Thyroid gland (tissue), 4 donors: ENCODE measurements at regions not wholly inside any gene's neighbourhood (a gene's known extent, or its start where the extent isn't known, plus 50 kb on each side); places are given as distances from the start of the nearest gene placed in this dataset.

ENCODE experiments used
- CTCF ChIP-seq, 6 experiments: fragments of 200-600 bp in 3 of 6; fragments of 450-650 bp in 3 of 6; sonication (generic) in 3 of 6; IDR thresholded peaks; one replicate each; pipeline ENCODE4 v1.5.1; 2016 to 2019; ENCODE audit warnings: antibody characterized with exemption in 6 of 6, mild to moderate bottlenecking in 2 of 6, inconsistent platforms in 1 of 6, moderate library complexity in 1 of 6
- POLR2A ChIP-seq, 2 donors: fragments of 450-650 bp; IDR thresholded peaks; one replicate each; pipeline ENCODE4 v1.6.1; 2017; ENCODE audit warnings: antibody characterized with exemption in 2 of 2, mild to moderate bottlenecking in 2 of 2, moderate library complexity in 1 of 2

GRCh38 chr4:56238251-56238650 is 149.0 kb downstream of the AASDH start:
- no peak for TF ChIP-seq CTCF (IDR thresholded peaks at IDR 0.05)
- TF ChIP-seq POLR2A (IDR thresholded peaks at IDR 0.05): no peak
